ENCODE measurements at regions not wholly inside any gene's neighbourhood (a gene's known extent, or its start where the extent isn't known, plus 50 kb on each side); places are given as distances from the start of the nearest gene placed in this dataset.
"Not testable (repeated sequence)": the region's sequence is repeated elsewhere in the genome, so short reads cannot be mapped to it uniquely, and the experiment has no call there.

GRCh38 chr3:177338697-177339219 is 141.5 kb upstream of the TBL1XR1 start:
- DNase-seq (ENCODE audit: low read depth in 2 of 2) = no peak

GRCh38 chr3:177339220-177339703 is 142.0 kb upstream of the TBL1XR1 start:
- DNase-seq (ENCODE audit: low read depth in 2 of 2) = not testable (repeated sequence)

DNA sequence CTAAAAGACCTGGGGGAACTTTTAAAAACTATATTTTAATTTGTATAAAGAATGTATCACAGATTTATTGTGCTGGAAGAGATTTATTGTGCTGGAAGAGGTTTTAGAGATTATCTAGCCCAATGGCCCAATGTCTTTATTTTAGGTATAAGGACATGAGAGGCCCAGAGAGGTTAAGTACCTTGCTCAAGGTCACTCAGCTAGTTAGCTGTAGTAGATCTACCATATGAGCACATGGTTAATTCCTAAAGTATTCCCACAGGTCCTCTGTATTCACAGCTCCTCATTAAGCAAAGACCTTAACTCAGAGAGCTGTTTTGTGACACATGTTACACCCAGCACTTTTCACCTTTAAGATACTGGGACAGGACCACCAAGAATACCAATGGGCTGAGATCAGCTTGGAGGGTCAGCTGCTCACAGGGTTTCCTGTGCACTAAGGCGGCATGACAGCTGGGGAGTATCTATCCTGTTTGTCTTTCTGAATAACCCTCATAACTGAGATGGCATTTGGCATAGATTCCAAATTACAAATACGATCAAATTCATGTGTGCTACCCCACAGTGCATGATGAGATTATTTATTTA is 143.1 kb upstream of the TBL1XR1 start:
- DNase-seq (ENCODE audit: low read depth in 2 of 2) = no peak

GRCh38 chr3:177341736-177342419 is 144.6 kb upstream of the TBL1XR1 start:
- DNase-seq (ENCODE audit: low read depth in 2 of 2) = no peak

GRCh38 chr3:177343122-177343625 is 145.9 kb upstream of the TBL1XR1 start:
- no peak for DNase-seq (ENCODE audit: low read depth in 2 of 2)

- peak; percentile 62 to 66 for DNase-seq (ENCODE audit: low read depth in 2 of 2)
These were observed 148.0 kb upstream of the TBL1XR1 start for GRCh38 chr3:177345049-177345972.

DNA sequence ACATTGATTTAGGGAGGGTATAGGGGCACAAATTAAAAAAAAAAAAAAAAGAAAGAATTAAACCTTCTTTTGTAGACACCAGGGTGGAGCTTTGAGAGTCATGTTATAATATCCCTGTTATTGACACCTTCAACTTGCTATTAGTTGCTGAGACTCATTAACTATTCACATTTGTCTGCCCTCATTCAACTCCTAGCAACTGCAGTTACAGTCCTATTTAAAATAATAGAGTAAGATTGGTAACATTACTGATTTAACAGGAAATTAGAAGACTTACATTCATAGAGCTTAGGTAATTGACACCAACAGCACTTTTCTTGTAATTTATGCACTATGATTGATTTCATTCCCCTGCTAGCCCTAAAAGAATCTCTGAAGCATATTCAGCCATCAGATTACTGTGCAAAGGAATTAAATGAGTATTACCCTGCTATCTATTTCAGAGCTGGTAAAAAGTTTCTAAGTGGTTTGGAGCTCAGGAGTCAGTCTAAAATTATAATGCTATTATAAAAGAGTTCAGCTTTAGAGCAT is 148.8 kb upstream of the TBL1XR1 start:
- DNase-seq (ENCODE audit: low read depth in 2 of 2) = no peak

DNA sequence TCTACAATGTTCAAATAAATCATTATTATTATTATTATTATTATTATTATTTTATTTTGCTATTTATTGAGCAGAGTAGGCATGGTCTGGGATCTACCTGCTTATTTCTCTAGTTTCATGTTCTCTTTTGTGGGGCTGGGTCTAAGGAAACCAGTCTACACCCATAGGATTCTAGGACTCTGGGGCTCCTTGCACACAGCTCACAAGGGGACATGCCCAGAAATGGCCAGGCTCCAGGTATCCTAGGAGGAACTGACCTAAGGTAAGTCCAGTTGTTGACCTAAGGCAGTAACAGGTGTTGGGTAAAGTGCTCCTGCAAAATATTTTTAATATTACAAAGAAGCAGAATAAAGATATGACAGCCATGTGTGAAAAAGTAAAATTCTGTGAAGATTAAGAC is 149.6 kb upstream of the TBL1XR1 start:
- DNase-seq (ENCODE audit: low read depth in 2 of 2) = no peak

DNA sequence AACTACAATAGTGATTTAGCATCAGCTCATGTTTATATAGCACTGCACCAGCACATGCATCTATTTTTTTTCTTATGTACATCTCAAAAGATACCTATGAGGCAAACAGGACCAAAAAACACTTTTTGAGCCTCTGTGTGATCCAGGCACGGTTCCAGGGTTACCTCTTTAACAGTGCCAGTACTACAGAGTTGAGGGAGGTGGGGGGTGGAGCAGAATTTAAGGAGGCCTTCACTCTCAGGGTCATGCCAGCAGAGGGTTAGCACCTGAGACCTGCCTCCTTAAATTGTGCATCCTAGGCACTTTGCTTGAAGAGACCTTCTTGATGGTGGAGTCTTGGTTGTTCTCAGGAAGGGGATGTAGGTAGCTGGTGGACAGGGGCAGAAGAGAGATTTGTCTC is 150.3 kb upstream of the TBL1XR1 start:
- DNase-seq (ENCODE audit: low read depth in 2 of 2) = no peak

GRCh38 chr3:177348974-177349373 is 151.7 kb upstream of the TBL1XR1 start:
- DNase-seq (ENCODE audit: low read depth in 2 of 2) = no peak

DNA sequence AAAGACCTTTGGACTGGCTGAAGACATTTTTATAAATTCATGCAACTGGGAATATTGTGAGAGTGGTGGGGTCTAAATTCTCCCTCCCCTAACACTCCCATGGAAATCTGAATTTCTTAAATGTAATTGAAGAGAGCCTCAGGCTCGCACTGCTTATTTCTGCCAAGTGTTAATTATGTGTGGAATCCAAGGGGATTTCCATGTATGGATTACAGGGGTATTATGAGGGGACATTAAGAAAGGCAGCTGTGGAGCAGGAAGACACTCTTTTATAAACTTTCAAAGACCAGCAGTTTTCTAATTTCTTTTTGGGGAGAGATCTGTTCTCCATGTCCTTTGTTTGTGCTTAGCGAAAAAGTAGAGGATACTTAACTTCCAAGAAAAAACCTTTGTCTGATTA is 152.1 kb upstream of the TBL1XR1 start:
- no peak for DNase-seq (ENCODE audit: low read depth in 2 of 2)

DNA sequence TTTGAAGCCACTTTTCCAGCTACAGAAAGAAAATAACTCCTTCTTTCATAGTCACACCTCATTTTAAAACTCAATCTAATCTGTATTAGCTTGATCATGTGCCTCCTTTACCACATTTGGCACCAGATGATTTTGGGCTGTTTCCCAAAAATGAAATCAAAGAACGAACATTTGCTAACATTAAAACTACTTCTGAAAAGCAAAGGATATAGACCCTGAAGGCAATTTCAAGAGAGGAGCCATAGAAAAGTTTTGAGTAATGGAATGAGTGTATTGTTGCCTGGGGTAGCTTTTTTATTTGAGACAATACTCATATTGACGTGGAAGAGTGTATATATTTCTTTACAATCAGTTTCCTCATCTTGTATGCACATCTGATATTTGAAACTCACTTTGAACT is 152.8 kb upstream of the TBL1XR1 start:
- DNase-seq (ENCODE audit: low read depth in 2 of 2) = no peak

DNA sequence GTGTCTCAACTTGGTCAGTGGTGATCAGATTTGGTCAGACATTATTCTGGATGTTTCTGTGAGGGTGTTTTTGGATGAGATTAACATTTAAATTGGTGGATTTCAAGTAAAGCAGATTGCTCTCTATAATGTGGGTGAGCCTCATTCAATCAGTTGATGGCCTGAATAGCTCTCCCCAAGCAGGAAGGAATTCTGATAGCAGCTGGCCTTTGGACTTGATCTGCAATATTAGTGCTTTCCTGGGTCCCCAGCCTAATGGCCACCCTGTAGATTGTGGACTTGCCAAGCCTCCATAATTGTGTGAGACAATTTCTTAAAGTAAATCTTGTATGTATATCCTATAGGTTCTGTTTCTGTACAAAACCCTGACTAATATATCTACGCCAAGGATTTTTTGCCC is 153.9 kb upstream of the TBL1XR1 start:
- DNase-seq (ENCODE audit: low read depth in 2 of 2) = no peak

GRCh38 chr3:177351757-177352158 is 154.5 kb upstream of the TBL1XR1 start:
- DNase-seq (ENCODE audit: low read depth in 2 of 2) = no peak

DNA sequence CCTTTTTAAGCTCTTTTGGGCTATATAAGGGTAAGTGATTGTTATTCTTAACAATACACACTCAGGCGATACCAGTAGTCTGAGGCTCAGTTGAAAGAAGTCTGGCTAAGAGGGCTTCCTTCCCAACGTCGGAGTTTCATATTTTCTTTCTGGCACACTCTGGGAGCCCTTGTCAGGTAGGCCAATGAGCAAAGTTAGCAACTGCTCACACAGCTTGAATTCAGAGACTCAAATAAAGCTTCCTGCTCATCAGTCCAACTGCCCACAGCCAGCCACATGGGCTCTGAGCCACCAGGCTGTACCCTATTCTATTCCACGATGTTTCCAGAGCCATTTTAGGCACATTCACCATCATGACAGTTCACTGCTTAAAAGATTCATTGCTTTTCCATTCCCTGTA is 155.1 kb upstream of the TBL1XR1 start:
- no peak for DNase-seq (ENCODE audit: low read depth in 2 of 2)

GRCh38 chr3:177353140-177353539 is 155.9 kb upstream of the TBL1XR1 start:
- no peak for DNase-seq (ENCODE audit: low read depth in 2 of 2)

GRCh38 chr3:177353879-177354278 is 156.6 kb upstream of the TBL1XR1 start:
- not testable (repeated sequence) for DNase-seq (ENCODE audit: low read depth in 2 of 2)

DNA sequence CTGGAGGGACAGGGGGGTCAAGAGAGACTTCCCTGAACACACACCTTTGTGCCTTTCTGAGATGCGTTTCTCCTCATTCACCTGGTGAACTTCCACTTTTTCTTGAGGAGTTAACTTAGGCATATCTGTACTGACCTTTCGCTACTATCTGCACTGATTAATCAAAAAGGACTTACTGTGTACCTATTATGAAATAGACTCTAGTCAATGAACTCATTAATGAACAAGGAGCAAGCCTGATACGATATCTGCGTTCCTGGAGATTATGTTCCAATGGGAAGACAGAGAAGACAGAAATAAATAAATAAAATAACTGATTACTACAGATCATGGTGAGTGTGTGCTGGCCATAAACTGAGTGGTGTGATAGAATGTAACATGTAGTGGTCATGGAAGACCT is 157.2 kb upstream of the TBL1XR1 start:
- DNase-seq (ENCODE audit: low read depth in 2 of 2) = no peak

DNA sequence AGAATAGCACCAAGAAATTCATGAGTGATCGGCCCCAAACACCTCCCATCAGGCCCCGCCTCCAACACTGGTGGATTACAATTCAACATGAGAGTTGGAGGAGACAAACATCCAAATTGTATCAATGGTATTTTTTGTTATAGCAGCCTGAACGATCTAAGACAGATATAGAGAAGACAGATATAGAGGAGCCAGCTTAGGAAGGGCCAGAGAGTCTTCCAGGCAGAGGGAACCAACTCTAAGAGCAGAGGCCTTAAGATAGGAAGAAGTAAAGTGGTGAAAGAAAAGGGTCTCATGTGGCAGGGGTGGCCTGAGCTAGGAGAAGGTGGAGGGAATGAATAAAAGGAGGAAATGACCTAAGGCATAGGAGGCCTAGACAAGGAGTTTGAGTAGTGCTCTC is 158.8 kb upstream of the TBL1XR1 start:
- no peak for DNase-seq (ENCODE audit: low read depth in 2 of 2)

- no peak for DNase-seq (ENCODE audit: low read depth in 2 of 2)
These were observed 159.7 kb upstream of the TBL1XR1 start for GRCh38 chr3:177356952-177357351.

GRCh38 chr3:177357352-177358090 is 160.2 kb upstream of the TBL1XR1 start:
- no peak for DNase-seq (ENCODE audit: low read depth in 2 of 2)

Data from stimulated activated CD8-positive, alpha-beta memory T cell treated with anti-CD3 and anti-CD28 coated beads, Interleukin-15, amount 100 ng/mL, for 48 hours (primary cell).